Neural cell (in vitro differentiated cells): ENCODE measurements at regions not wholly inside any gene's neighbourhood (a gene's known extent, or its start where the extent isn't known, plus 50 kb on each side); places are given as distances from the start of the nearest gene placed in this dataset.

ENCODE experiments used
- H2AFZ ChIP-seq: fragments of 200-600, 300-800 bp; sonication (generic), shearing (Covaris generic); 2 replicates; pipeline ENCODE4 v1.6.0; 2014; ENCODE audit warnings: low read depth, mild to moderate bottlenecking, antibody characterized with exemption, low read length, moderate library complexity
- H3F3A ChIP-seq: fragments of 200-600 bp; shearing (Covaris generic); 2 replicates; pipeline ENCODE4 v1.6.1; 2016; ENCODE audit warnings: mild to moderate bottlenecking, moderate library complexity, mixed read lengths, antibody characterized with exemption, low read length; ENCODE audit not compliant: insufficient read depth, poor library complexity, severe bottlenecking
- H3K27ac ChIP-seq: fragments of 200-600, 300-800 bp; sonication (generic), shearing (Covaris generic); 2 replicates; pipeline ENCODE4 v1.5.1; 2014; ENCODE audit warnings: mild to moderate bottlenecking, low read length, moderate library complexity
- H3K27me3 ChIP-seq: fragments of 300-800, 200-600 bp; sonication (generic), shearing (Covaris generic); 2 replicates; pipeline ENCODE4 v1.6.0; 2014; ENCODE audit warnings: mild to moderate bottlenecking, low read depth, low read length, moderate library complexity; ENCODE audit not compliant: insufficient read depth
- H3K36me3 ChIP-seq: fragments of 300-800, 200-600 bp; sonication (generic), shearing (Covaris generic); 2 replicates; pipeline ENCODE4 v1.5.1; 2014; ENCODE audit warnings: mild to moderate bottlenecking, antibody characterized with exemption, low read length, moderate library complexity; ENCODE audit not compliant: insufficient read depth
- H3K4me2 ChIP-seq: fragments of 300-800, 200-600 bp; sonication (generic), shearing (Covaris generic); 2 replicates; pipeline ENCODE4 v1.6.0; 2014; ENCODE audit warnings: mild to moderate bottlenecking, low read length
- H3K4me3 ChIP-seq: fragments of 300-800, 200-600 bp; sonication (generic), shearing (Covaris generic); 2 replicates; pipeline ENCODE4 v1.5.1; 2014; ENCODE audit warnings: mild to moderate bottlenecking, low read length, moderate library complexity
- H3K79me2 ChIP-seq: fragments of 200-600 bp; shearing (Covaris generic); replicated peaks from 2 replicates; pipeline ENCODE4 v1.6.0; 2014; ENCODE audit warnings: mild to moderate bottlenecking, low read length, moderate library complexity; ENCODE audit not compliant: insufficient read depth
- H3K9ac ChIP-seq: fragments of 300-800, 200-600 bp; sonication (generic), shearing (Covaris generic); 2 replicates; pipeline ENCODE4 v1.6.1; 2016; ENCODE audit warnings: mild to moderate bottlenecking, low read length, mixed read lengths
- H3K9me2 ChIP-seq: fragments of 200-600 bp; shearing (Covaris generic); 2 replicates; pipeline ENCODE4 v1.6.1; 2016; ENCODE audit warnings: mild to moderate bottlenecking, low read length, mixed read lengths; ENCODE audit not compliant: insufficient read depth
- H3K9me3 ChIP-seq: fragments of 200-600, 300-800 bp; sonication (generic), shearing (Covaris generic); 2 replicates; pipeline ENCODE4 v1.6.1; 2016; ENCODE audit warnings: mild to moderate bottlenecking, mixed run types, low read length, moderate library complexity, mixed read lengths
- H4K20me1 ChIP-seq: fragments of 200-600 bp; shearing (Covaris generic); 2 replicates; pipeline ENCODE4 v1.6.1; 2016; ENCODE audit warnings: mild to moderate bottlenecking, mixed run types; ENCODE audit not compliant: insufficient read depth
- EP300 ChIP-seq: fragments of 450-650 bp; conservative IDR thresholded peaks from 2 replicates; pipeline ENCODE4 v1.6.1; 2014; ENCODE audit warnings: antibody characterized with exemption, mild to moderate bottlenecking, moderate library complexity; ENCODE audit not compliant: poor library complexity, severe bottlenecking
- EZH2 ChIP-seq: fragments of 200-600, 300-800 bp; shearing (Covaris generic), sonication (generic); IDR thresholded peaks from 2 replicates; pipeline ENCODE4 v1.6.1; 2014; ENCODE audit warnings: antibody characterized with exemption, low read length, borderline replicate concordance, mild to moderate bottlenecking; ENCODE audit not compliant: insufficient read depth, poor library complexity, severe bottlenecking
- MXI1 ChIP-seq: fragments of 450-650 bp; conservative IDR thresholded peaks from 2 replicates; pipeline ENCODE4 v1.6.1; 2014; ENCODE audit warnings: antibody characterized with exemption, mild to moderate bottlenecking; ENCODE audit not compliant: poor library complexity, severe bottlenecking
- POLR2AphosphoS5 ChIP-seq: IDR thresholded peaks from 2 replicates; pipeline ENCODE4 v1.6.1; 2012
- RAD21 ChIP-seq: fragments of 450-650 bp; conservative IDR thresholded peaks from 2 replicates; pipeline ENCODE4 v1.6.1; 2014; ENCODE audit warnings: antibody characterized with exemption, mild to moderate bottlenecking, moderate library complexity
- SMC3 ChIP-seq: fragments of 450-650 bp; conservative IDR thresholded peaks from 2 replicates; pipeline ENCODE4 v1.6.1; 2014; ENCODE audit warnings: antibody characterized with exemption, mild to moderate bottlenecking, moderate library complexity; ENCODE audit not compliant: poor library complexity
- TAF1 ChIP-seq: IDR thresholded peaks from 2 replicates; pipeline ENCODE4 v1.6.1; 2012; ENCODE audit warnings: low read depth
- TF ChIP-seq, protein P1 (sequence below): IDR thresholded peaks from 2 replicates; pipeline ENCODE4 v1.6.1; 2012; ENCODE audit warnings: borderline replicate concordance
- TF ChIP-seq, protein P2 (sequence below): fragments of 450-650 bp; IDR thresholded peaks from 2 replicates; pipeline ENCODE4 v1.5.1; 2014; ENCODE audit warnings: antibody characterized with exemption, mild to moderate bottlenecking, moderate library complexity; ENCODE audit not compliant: poor library complexity, severe bottlenecking

DNA sequence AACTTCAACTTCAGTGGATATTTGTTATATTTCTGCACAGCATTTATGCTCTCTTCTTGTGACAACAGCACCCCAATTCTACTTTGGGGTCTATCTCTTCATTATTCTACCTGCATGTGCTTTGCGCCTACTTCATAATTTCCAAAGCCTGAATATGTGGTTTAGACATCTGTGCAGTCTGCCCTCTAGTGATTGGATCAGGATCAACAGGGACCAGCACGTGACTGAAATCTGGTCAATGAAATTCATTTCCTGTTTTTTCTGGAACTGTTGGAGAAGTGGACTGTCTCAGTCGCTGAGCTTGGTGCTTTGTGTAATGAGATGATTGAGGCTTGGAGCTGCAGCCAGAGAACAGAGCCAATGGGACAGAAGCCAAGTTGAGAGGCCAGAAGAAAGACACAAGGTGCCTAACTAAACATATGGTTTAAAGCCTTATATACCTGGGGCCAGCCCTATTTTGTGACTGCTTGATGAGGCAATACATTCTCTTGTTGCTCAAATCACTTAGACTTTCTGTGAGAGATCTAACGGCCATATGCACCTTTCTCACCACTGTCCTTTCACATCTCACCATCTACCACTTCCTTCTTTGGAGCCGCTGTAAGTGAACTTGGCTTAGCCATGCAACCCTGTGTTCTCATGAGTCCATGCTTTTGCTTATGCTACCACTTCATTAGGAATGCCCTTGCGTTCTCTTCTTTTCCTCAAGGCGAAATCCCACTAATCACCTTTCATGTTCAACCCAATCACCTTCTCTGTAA lies 68.8 kb upstream of the PPP2R2B start:
- no peak for TF ChIP-seq EZH2
- peak; percentile 78 for TF ChIP-seq SMC3
- TF ChIP-seq POLR2AphosphoS5 = no peak
- TF ChIP-seq RAD21 = peak; percentile 75
- no peak for TF ChIP-seq MXI1
- TF ChIP-seq, protein P1, sequence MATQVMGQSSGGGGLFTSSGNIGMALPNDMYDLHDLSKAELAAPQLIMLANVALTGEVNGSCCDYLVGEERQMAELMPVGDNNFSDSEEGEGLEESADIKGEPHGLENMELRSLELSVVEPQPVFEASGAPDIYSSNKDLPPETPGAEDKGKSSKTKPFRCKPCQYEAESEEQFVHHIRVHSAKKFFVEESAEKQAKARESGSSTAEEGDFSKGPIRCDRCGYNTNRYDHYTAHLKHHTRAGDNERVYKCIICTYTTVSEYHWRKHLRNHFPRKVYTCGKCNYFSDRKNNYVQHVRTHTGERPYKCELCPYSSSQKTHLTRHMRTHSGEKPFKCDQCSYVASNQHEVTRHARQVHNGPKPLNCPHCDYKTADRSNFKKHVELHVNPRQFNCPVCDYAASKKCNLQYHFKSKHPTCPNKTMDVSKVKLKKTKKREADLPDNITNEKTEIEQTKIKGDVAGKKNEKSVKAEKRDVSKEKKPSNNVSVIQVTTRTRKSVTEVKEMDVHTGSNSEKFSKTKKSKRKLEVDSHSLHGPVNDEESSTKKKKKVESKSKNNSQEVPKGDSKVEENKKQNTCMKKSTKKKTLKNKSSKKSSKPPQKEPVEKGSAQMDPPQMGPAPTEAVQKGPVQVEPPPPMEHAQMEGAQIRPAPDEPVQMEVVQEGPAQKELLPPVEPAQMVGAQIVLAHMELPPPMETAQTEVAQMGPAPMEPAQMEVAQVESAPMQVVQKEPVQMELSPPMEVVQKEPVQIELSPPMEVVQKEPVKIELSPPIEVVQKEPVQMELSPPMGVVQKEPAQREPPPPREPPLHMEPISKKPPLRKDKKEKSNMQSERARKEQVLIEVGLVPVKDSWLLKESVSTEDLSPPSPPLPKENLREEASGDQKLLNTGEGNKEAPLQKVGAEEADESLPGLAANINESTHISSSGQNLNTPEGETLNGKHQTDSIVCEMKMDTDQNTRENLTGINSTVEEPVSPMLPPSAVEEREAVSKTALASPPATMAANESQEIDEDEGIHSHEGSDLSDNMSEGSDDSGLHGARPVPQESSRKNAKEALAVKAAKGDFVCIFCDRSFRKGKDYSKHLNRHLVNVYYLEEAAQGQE = no peak
- TF ChIP-seq TAF1 = no peak
- TF ChIP-seq, protein P2, sequence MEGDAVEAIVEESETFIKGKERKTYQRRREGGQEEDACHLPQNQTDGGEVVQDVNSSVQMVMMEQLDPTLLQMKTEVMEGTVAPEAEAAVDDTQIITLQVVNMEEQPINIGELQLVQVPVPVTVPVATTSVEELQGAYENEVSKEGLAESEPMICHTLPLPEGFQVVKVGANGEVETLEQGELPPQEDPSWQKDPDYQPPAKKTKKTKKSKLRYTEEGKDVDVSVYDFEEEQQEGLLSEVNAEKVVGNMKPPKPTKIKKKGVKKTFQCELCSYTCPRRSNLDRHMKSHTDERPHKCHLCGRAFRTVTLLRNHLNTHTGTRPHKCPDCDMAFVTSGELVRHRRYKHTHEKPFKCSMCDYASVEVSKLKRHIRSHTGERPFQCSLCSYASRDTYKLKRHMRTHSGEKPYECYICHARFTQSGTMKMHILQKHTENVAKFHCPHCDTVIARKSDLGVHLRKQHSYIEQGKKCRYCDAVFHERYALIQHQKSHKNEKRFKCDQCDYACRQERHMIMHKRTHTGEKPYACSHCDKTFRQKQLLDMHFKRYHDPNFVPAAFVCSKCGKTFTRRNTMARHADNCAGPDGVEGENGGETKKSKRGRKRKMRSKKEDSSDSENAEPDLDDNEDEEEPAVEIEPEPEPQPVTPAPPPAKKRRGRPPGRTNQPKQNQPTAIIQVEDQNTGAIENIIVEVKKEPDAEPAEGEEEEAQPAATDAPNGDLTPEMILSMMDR = peak; percentile 76
- TF ChIP-seq EP300 = no peak
- Histone ChIP-seq H3K9me2 (no peaks in the 10 kb centered on the region), H2AFZ (no peak overlapping the region), H3K79me2 (no peaks in the 10 kb centered on the region), H3K9ac (no peak overlapping the region), H3K4me3 (no peak overlapping the region), H3K9me3 (no peaks in the 10 kb centered on the region), H3K4me2 (no peak overlapping the region), H3K36me3 (no peaks in the 10 kb centered on the region), H3K27ac (no peak overlapping the region), H3K27me3 (no peaks in the 10 kb centered on the region), H3F3A (no peaks in the 10 kb centered on the region), H4K20me1 (no peaks in the 10 kb centered on the region)

DNA sequence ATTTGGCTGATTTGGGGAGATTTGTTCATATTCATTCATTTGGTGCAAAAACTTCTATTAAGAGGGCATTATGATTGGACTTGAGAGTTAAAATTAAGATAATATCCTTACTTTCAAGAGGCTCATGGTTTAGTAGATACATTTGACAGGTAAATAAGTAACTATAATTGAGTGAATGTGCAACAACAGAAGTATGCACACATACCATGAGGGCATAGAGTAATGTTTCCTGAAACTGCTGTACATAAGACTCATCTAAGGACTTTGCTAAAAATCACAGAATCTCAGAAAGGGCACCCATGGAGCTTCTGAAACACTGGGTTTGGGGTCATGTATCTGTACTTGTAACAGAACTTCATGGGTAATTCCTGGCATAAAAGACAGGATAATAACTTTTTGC lies 70.1 kb upstream of the PPP2R2B start:
- H2AFZ ChIP-seq = no peak overlapping the region
- H3K27ac ChIP-seq = no peak overlapping the region
- no peak overlapping the region for H3K4me2 ChIP-seq
- H3K36me3 ChIP-seq = no peaks in the 10 kb centered on the region
- H3K4me3 ChIP-seq = no peak overlapping the region
- H3K9ac ChIP-seq = no peak overlapping the region
- no peaks in the 10 kb centered on the region for H3K27me3 ChIP-seq
- no peaks in the 10 kb centered on the region for H3F3A ChIP-seq
- no peaks in the 10 kb centered on the region for H3K9me2 ChIP-seq
- no peaks in the 10 kb centered on the region for H3K9me3 ChIP-seq
- no peaks in the 10 kb centered on the region for H4K20me1 ChIP-seq
- H3K79me2 ChIP-seq = no peaks in the 10 kb centered on the region
- TF ChIP-seq TAF1 (no peak), EP300 (no peak), EZH2 (no peak), RAD21 (no peak), MXI1 (no peak), SMC3 (no peak), POLR2AphosphoS5 (no peak)
- TF ChIP-seq, protein P1 = no peak
- TF ChIP-seq, protein P2 = no peak
